Karpas-422 (cell line): ENCODE measurements at regions not wholly inside any gene's neighbourhood (a gene's known extent, or its start where the extent isn't known, plus 50 kb on each side); places are given as distances from the start of the nearest gene placed in this dataset.

ENCODE experiments used
- DNase-seq: peaks from one replicate; pipeline ENCODE4 v3.0.0-alpha.2; 2015
- H2AFZ ChIP-seq: fragments of 200-600 bp; sonication (generic); 2 replicates; pipeline ENCODE4 v1.6.1; 2014; ENCODE audit warnings: antibody characterized with exemption, low read length, mixed read lengths
- H3K27ac ChIP-seq: fragments of 200-600 bp; sonication (generic); 2 replicates; pipeline ENCODE4 v1.5.1; 2014; ENCODE audit warnings: mild to moderate bottlenecking, low read length, moderate library complexity
- H3K27me3 ChIP-seq: fragments of 200-600 bp; sonication (generic); 2 replicates; pipeline ENCODE4 v1.6.1; 2014; ENCODE audit warnings: low read length, mixed read lengths
- H3K36me3 ChIP-seq: fragments of 200-600 bp; sonication (generic); 2 replicates; pipeline ENCODE4 v1.6.1; 2014; ENCODE audit warnings: low read length, mixed read lengths; ENCODE audit not compliant: insufficient read depth
- H3K4me1 ChIP-seq: fragments of 200-600 bp; sonication (generic); 2 replicates; pipeline ENCODE4 v1.6.1; 2014; ENCODE audit warnings: mild to moderate bottlenecking, low read length, mixed read lengths
- H3K4me2 ChIP-seq: fragments of 200-600 bp; sonication (generic); 2 replicates; pipeline ENCODE4 v1.6.1; 2014; ENCODE audit warnings: low read length, low read depth, mild to moderate bottlenecking; ENCODE audit not compliant: poor library complexity, severe bottlenecking
- H3K4me3 ChIP-seq: fragments of 200-600 bp; sonication (generic); 2 replicates; pipeline ENCODE4 v1.5.1; 2014; ENCODE audit warnings: mild to moderate bottlenecking, antibody characterized with exemption, low read length, mixed read lengths
- H3K79me2 ChIP-seq: fragments of 200-600 bp; sonication (generic); 2 replicates; pipeline ENCODE4 v1.6.1; 2014; ENCODE audit warnings: mild to moderate bottlenecking, low read length, mixed read lengths
- H3K9ac ChIP-seq: fragments of 200-600 bp; sonication (generic); 2 replicates; pipeline ENCODE4 v1.6.0; 2014; ENCODE audit warnings: low read length
- H3K9me2 ChIP-seq: fragments of 200-600 bp; sonication (generic), shearing (Covaris generic); replicated peaks from 2 replicates; pipeline ENCODE4 v1.6.0; 2014; ENCODE audit warnings: mild to moderate bottlenecking, low read length, moderate library complexity; ENCODE audit not compliant: insufficient read depth
- H3K9me3 ChIP-seq: fragments of 300-700, 200-600 bp; sonication (generic); 2 replicates; pipeline ENCODE4 v1.6.1; 2014; ENCODE audit warnings: low read length, mixed read lengths
- H4K20me1 ChIP-seq: fragments of 200-600 bp; sonication (generic); 2 replicates; pipeline ENCODE4 v1.6.1; 2014; ENCODE audit warnings: mild to moderate bottlenecking, antibody characterized with exemption, low read length, low read depth; ENCODE audit not compliant: insufficient read depth

DNA sequence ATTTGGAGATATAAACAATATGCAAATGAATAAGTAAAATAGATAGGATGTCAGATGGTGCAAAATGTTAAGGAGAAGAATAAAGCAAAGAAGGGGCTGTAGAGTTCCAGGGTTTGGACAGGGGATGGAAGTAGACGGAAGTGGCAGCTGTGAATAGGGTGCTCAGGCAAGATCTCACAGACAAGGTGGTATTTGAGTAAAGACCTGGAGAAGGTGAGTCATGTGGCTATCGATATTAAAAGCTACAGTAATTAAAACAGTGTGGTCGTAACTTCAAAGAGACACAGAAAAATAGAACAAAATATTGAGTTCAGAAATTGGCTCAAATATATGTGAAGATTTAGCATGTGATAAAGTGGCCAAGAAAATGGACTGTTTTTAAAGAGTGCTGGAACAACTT, 61.3 kb upstream of the SLC38A2 start:
- Histone ChIP-seq H3K9ac (no peak overlapping the region), H3K9me2 (no peaks in the 10 kb centered on the region), H3K27ac (no peak overlapping the region), H3K36me3 (no peaks in the 10 kb centered on the region), H3K4me1 (no peaks in the 10 kb centered on the region), H3K9me3 (no peaks in the 10 kb centered on the region), H4K20me1 (no peaks in the 10 kb centered on the region), H2AFZ (no peak overlapping the region), H3K4me3 (no peak overlapping the region), H3K79me2 (no peaks in the 10 kb centered on the region), H3K4me2 (no peak overlapping the region), H3K27me3 (0 out of 2 replicates have a peak, but pooled peaks cover 2% of the 10 kb centered on the region)
- DNase-seq, result no peak

DNA sequence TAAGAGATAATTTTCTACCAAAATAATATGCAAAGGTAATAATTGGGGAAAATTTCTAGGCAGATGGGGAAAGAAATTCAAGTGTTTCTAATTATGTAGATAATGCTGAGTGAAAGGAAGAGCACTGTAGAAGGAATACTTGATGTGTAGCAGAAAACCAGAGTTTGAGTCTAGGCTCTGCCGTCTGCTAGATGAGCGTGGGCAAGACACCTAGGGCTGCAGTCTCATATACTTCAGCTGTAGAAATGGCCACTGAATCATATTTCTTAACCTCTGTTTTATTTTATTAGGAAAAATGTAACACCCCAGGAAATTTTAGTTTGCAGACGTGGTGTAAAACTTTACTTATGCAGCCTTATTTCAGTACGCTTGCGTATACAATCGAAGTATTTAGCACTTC, 59.8 kb upstream of the SLC38A2 start:
- H3K9ac ChIP-seq, result no peak overlapping the region
- no peaks in the 10 kb centered on the region for H3K36me3 ChIP-seq
- H3K27ac ChIP-seq, result no peak overlapping the region
- H2AFZ ChIP-seq, result no peak overlapping the region
- no peaks in the 10 kb centered on the region for H3K79me2 ChIP-seq
- H3K27me3 ChIP-seq, result 0 out of 2 replicates have a peak, but pooled peaks cover 2% of the 10 kb centered on the region
- DNase-seq, result no peak
- no peaks in the 10 kb centered on the region for H3K9me3 ChIP-seq
- H3K4me1 ChIP-seq, result no peaks in the 10 kb centered on the region
- no peak overlapping the region for H3K4me3 ChIP-seq
- H3K9me2 ChIP-seq, result no peaks in the 10 kb centered on the region
- no peaks in the 10 kb centered on the region for H4K20me1 ChIP-seq
- H3K4me2 ChIP-seq, result no peak overlapping the region

DNA sequence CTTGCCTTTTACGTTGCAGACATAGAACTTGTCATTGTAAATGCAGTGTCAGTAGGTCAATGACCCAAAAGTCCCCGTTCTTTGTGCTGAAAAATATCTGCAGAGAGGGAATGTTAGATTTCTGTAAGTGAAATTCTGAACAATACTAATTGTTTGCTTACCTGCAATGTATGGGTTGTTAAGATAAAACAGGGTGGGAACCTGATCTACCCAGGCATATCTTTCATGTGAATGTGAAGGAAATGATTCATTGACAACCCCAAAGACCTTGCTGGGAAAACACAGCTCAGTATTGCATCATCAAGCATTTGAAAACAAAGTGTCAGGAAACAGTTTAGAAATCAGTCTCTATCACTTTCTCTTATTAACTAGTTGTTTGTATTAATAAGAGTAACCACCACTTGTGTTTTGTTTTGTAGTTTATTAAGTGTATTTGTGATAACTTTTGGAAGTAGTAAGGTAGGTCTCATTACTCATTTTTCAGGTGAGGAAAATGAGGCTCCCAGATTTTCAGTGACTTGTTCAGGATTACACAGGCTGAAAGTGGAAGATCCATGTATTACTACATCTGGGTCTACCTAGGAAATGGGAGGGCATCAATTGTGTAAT, 57.9 kb upstream of the SLC38A2 start:
- H4K20me1 ChIP-seq, result no peaks in the 10 kb centered on the region
- no peak overlapping the region for H3K4me3 ChIP-seq
- H3K4me1 ChIP-seq, result no peaks in the 10 kb centered on the region
- no peaks in the 10 kb centered on the region for H3K79me2 ChIP-seq
- H3K36me3 ChIP-seq, result no peaks in the 10 kb centered on the region
- no peak overlapping the region for H3K9ac ChIP-seq
- no peak overlapping the region for H2AFZ ChIP-seq
- no peak overlapping the region for H3K4me2 ChIP-seq
- 0 out of 2 replicates have a peak, but pooled peaks cover 2% of the 10 kb centered on the region for H3K27me3 ChIP-seq
- DNase-seq, result no peak
- no peaks in the 10 kb centered on the region for H3K9me2 ChIP-seq
- H3K9me3 ChIP-seq, result no peaks in the 10 kb centered on the region
- H3K27ac ChIP-seq, result no peak overlapping the region
